GM23248 (cell line): ENCODE measurements at regions not wholly inside any gene's neighbourhood (a gene's known extent, or its start where the extent isn't known, plus 50 kb on each side); places are given as distances from the start of the nearest gene placed in this dataset.

Experiments used
- DNase-seq: peaks from one replicate; pipeline ENCODE4 v3.0.0-alpha.2; 2015
- H2AFZ ChIP-seq: fragments of 200-600 bp; sonication (generic); 2 replicates; pipeline ENCODE4 v1.6.1; 2016; ENCODE audit warnings: antibody characterized with exemption
- H3F3A ChIP-seq: fragments of 200-600 bp; sonication (generic); 2 replicates; pipeline ENCODE4 v1.6.1; 2016; ENCODE audit warnings: mild to moderate bottlenecking, antibody characterized with exemption, mixed run types; ENCODE audit not compliant: insufficient read depth
- H3K27ac ChIP-seq: fragments of 200-600 bp; sonication (generic); 2 replicates; pipeline ENCODE4 v1.5.1; 2016; ENCODE audit warnings: mild to moderate bottlenecking
- H3K27me3 ChIP-seq: fragments of 200-600 bp; sonication (generic); replicated peaks from 2 replicates; pipeline ENCODE4 v1.6.1; 2016; ENCODE audit warnings: mild to moderate bottlenecking; ENCODE audit not compliant: insufficient read depth
- H3K36me3 ChIP-seq: fragments of 200-600 bp; sonication (generic); 2 replicates; pipeline ENCODE4 v1.6.1; 2016; ENCODE audit warnings: low read depth, mild to moderate bottlenecking
- H3K4me1 ChIP-seq: fragments of 200-600 bp; sonication (generic); 2 replicates; pipeline ENCODE4 v1.6.1; 2016; ENCODE audit warnings: mild to moderate bottlenecking; ENCODE audit not compliant: insufficient read depth
- H3K4me2 ChIP-seq: fragments of 200-600 bp; sonication (generic); one replicate; pipeline ENCODE4 v1.6.1; 2016; ENCODE audit warnings: mild to moderate bottlenecking; ENCODE audit not compliant: unreplicated experiment
- H3K4me3 ChIP-seq: fragments of 200-600 bp; sonication (generic); 2 replicates; pipeline ENCODE4 v1.5.1; 2016; ENCODE audit warnings: mild to moderate bottlenecking
- H3K79me2 ChIP-seq: fragments of 200-600 bp; sonication (generic); 2 replicates; pipeline ENCODE4 v1.6.1; 2016; ENCODE audit warnings: mild to moderate bottlenecking; ENCODE audit not compliant: insufficient read depth
- H3K9ac ChIP-seq: fragments of 200-600 bp; sonication (generic); 2 replicates; pipeline ENCODE4 v1.6.1; 2016; ENCODE audit warnings: mild to moderate bottlenecking
- H3K9me2 ChIP-seq: fragments of 200-600 bp; sonication (generic); 2 replicates; pipeline ENCODE4 v1.6.1; 2016; ENCODE audit warnings: mixed run types, mild to moderate bottlenecking, moderate library complexity; ENCODE audit not compliant: insufficient read depth
- H3K9me3 ChIP-seq: fragments of 200-600 bp; sonication (generic); one replicate; pipeline ENCODE4 v1.6.1; 2017; ENCODE audit warnings: low read depth
- H4K20me1 ChIP-seq: fragments of 200-600 bp; sonication (generic); 2 replicates; pipeline ENCODE4 v1.6.0; 2016; ENCODE audit not compliant: insufficient read depth
- EZH2 ChIP-seq: fragments of 200-600 bp; sonication (generic); IDR thresholded peaks from 2 replicates; pipeline ENCODE4 v1.6.1; 2018; ENCODE audit warnings: antibody characterized with exemption, mild to moderate bottlenecking; ENCODE audit not compliant: insufficient read depth, poor library complexity, severe bottlenecking
- EZH2phosphoT487 ChIP-seq: fragments of 200-600 bp; sonication (generic); IDR thresholded peaks from 2 replicates; pipeline ENCODE4 v1.6.1; 2018; ENCODE audit warnings: antibody characterized with exemption, moderate library complexity, mild to moderate bottlenecking, low read depth; ENCODE audit not compliant: insufficient read depth
- WGBS, 2 experiments: methylation state at CpG; one replicate each; pipeline ENCODE4 v1.1.6; 2015 to 2017; ENCODE audit warnings: low lambda C conversion rate in 2 of 2, low coverage in 1 of 2; ENCODE audit errors: missing lambda C conversion rate in 2 of 2; 5-methylcytosine and 5-hydroxymethylcytosine counted together
- in situ Hi-C: fragments of 300-500 bp; cut with MboI; formaldehyde crosslinking; loops from 2 replicates; pipeline ENCODE4 v1.15.0; 2020

GRCh38 chr2:9758741-9759140 is 84.5 kb upstream of the TAF1B start:
- no peaks in the 10 kb centered on the region for H3K9me2 ChIP-seq
- no peak overlapping the region for H3K4me3 ChIP-seq
- no peaks in the 10 kb centered on the region for H3K27me3 ChIP-seq
- 95 to 98% methylated on average over 5 of the region's 5 CpGs for WGBS, 2 experiments
- no peak overlapping the region for H3K27ac ChIP-seq
- no peak for TF ChIP-seq EZH2phosphoT487
- H3K79me2 ChIP-seq, result no peaks in the 10 kb centered on the region
- H3K36me3 ChIP-seq, result no peaks in the 10 kb centered on the region
- peaks cover 33% of the 10 kb centered on the region for H3K4me1 ChIP-seq
- no peak for DNase-seq
- no peak overlapping the region for H2AFZ ChIP-seq
- H4K20me1 ChIP-seq, result no peaks in the 10 kb centered on the region
- H3F3A ChIP-seq, result 0 out of 2 replicates have a peak, but pooled peaks cover 18% of the 10 kb centered on the region
- H3K9me3 ChIP-seq, result no peaks in the 10 kb centered on the region
- in situ Hi-C loops, result no loop called here
- H3K9ac ChIP-seq, result no peak overlapping the region
- no peak overlapping the region for H3K4me2 ChIP-seq

GRCh38 chr2:9760069-9760901 is 83.0 kb upstream of the TAF1B start:
- WGBS, 2 experiments, result 81 to 83% methylated on average over 4 of the region's 4 CpGs
- Histone ChIP-seq H3K9ac (no peak overlapping the region), H3K27me3 (no peaks in the 10 kb centered on the region), H3K79me2 (no peaks in the 10 kb centered on the region), H3K9me3 (no peaks in the 10 kb centered on the region), H3K27ac (no peak overlapping the region), H3K4me3 (no peak overlapping the region), H3K4me2 (no peak overlapping the region), H3K9me2 (no peaks in the 10 kb centered on the region), H2AFZ (no peak overlapping the region), H4K20me1 (no peaks in the 10 kb centered on the region), H3K4me1 (peaks cover 36% of the 10 kb centered on the region), H3F3A (0 out of 2 replicates have a peak, but pooled peaks cover 20% of the 10 kb centered on the region), H3K36me3 (no peaks in the 10 kb centered on the region)
- no peak for DNase-seq
- no peak for TF ChIP-seq EZH2
- in situ Hi-C loops, result no loop called here

GRCh38 chr2:9760902-9761228 is 82.4 kb upstream of the TAF1B start:
- H3K4me2 ChIP-seq, result no peak overlapping the region
- no peaks in the 10 kb centered on the region for H3K27me3 ChIP-seq
- H3K27ac ChIP-seq, result no peak overlapping the region
- no peak overlapping the region for H3K4me3 ChIP-seq
- peaks cover 36% of the 10 kb centered on the region for H3K4me1 ChIP-seq
- 90 to 94% methylated on average over 7 of the region's 7 CpGs for WGBS, 2 experiments
- no peak overlapping the region for H3K9ac ChIP-seq
- in situ Hi-C loops, result no loop called here
- no peaks in the 10 kb centered on the region for H3K9me3 ChIP-seq
- no peak overlapping the region for H2AFZ ChIP-seq
- no peaks in the 10 kb centered on the region for H3K9me2 ChIP-seq
- TF ChIP-seq EZH2 (no peak), EZH2phosphoT487 (no peak)
- no peak for DNase-seq
- 0 out of 2 replicates have a peak, but pooled peaks cover 20% of the 10 kb centered on the region for H3F3A ChIP-seq
- no peaks in the 10 kb centered on the region for H4K20me1 ChIP-seq
- no peaks in the 10 kb centered on the region for H3K79me2 ChIP-seq
- H3K36me3 ChIP-seq, result no peaks in the 10 kb centered on the region

- H3K4me2 ChIP-seq, result no peak overlapping the region
- no peak for DNase-seq
- no peaks in the 10 kb centered on the region for H3K36me3 ChIP-seq
- H3K27me3 ChIP-seq, result no peaks in the 10 kb centered on the region
- 0 out of 2 replicates have a peak, but pooled peaks cover 20% of the 10 kb centered on the region for H3F3A ChIP-seq
- H3K4me3 ChIP-seq, result no peak overlapping the region
- H3K9ac ChIP-seq, result no peak overlapping the region
- in situ Hi-C loops, result no loop called here
- no peak for TF ChIP-seq EZH2phosphoT487
- 32 to 37% methylated on average over 11 of the region's 11 CpGs for WGBS, 2 experiments
- no peaks in the 10 kb centered on the region for H4K20me1 ChIP-seq
- no peak overlapping the region for H3K27ac ChIP-seq
- no peaks in the 10 kb centered on the region for H3K79me2 ChIP-seq
- H2AFZ ChIP-seq, result no peak overlapping the region; the same call in 1 of the 2 replicates
- no peaks in the 10 kb centered on the region for H3K9me2 ChIP-seq
- H3K9me3 ChIP-seq, result no peaks in the 10 kb centered on the region
- H3K4me1 ChIP-seq, result peaks cover 40% of the 10 kb centered on the region
These were observed 81.7 kb upstream of the TAF1B start for GRCh38 chr2:9761577-9761976.
